ENCODE measurements at regions not wholly inside any gene's neighbourhood (a gene's known extent, or its start where the extent isn't known, plus 50 kb on each side); places are given as distances from the start of the nearest gene placed in this dataset.

DNA sequence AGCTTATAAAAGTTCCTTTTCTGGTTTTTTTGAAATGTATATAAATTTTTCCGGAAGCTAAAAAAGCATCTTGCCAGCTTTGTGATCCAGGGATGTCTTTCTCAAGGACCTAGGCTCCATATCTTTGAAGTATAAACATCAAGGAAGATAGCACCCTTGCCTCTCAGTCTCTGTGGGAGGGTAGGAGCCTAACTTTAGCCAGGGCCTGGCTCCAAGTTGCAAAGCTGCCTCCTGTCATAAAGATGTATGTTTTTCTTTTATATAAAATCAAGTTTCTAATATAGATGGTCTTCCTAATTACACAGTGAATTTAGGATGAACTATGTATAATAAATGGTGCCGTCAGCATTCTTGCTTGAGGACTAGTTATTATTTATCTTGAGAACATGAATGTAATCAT is 612.6 kb upstream of the USP15 start:
- Histone ChIP-seq H3K4me3 (ENCODE audit: low read depth, low read length) (no peak overlapping the region), H3K9me3 (ENCODE audit: control insufficient read depth, insufficient read depth, low read length) (no peaks in the 10 kb centered on the region; the same call in 1 of the 2 replicates), H3K27me3 (ENCODE audit: control insufficient read depth, insufficient read depth, low read length) (no peaks in the 10 kb centered on the region), H3K27ac (ENCODE audit: low read depth, low read length) (no peak overlapping the region)
- CTCF ChIA-PET = no interaction called here
- TF ChIP-seq, protein P1, sequence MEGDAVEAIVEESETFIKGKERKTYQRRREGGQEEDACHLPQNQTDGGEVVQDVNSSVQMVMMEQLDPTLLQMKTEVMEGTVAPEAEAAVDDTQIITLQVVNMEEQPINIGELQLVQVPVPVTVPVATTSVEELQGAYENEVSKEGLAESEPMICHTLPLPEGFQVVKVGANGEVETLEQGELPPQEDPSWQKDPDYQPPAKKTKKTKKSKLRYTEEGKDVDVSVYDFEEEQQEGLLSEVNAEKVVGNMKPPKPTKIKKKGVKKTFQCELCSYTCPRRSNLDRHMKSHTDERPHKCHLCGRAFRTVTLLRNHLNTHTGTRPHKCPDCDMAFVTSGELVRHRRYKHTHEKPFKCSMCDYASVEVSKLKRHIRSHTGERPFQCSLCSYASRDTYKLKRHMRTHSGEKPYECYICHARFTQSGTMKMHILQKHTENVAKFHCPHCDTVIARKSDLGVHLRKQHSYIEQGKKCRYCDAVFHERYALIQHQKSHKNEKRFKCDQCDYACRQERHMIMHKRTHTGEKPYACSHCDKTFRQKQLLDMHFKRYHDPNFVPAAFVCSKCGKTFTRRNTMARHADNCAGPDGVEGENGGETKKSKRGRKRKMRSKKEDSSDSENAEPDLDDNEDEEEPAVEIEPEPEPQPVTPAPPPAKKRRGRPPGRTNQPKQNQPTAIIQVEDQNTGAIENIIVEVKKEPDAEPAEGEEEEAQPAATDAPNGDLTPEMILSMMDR (IDR thresholded peaks at IDR 0.05; ENCODE audit: low read depth, low read length) = no peak
- POLR2A ChIA-PET = no interaction called here
- no peak for DNase-seq (ENCODE audit: low read depth, low spot score)

DNA sequence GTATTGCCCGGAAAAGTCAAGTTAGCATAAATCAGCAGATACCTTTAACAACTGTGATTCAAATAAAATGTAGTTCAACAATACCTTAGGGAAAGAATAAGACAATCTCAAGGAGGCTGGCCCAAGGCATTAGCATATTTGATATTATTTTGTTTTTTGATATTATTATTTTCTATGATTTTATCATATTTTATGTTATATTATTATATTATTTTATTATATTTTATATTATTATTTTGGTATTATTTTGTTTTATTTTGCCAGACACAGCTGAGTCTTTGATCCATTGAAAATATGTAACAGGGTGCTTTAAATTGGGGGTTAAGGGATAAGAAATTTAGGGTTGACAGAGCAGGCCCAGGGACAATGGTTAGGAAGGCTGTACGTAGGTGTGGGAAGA is 607.9 kb upstream of the USP15 start:
- Histone ChIP-seq H3K27ac (ENCODE audit: low read depth, low read length) (no peak overlapping the region), H3K4me3 (ENCODE audit: low read depth, low read length) (no peak overlapping the region), H3K27me3 (ENCODE audit: control insufficient read depth, insufficient read depth, low read length) (no peaks in the 10 kb centered on the region), H3K9me3 (ENCODE audit: control insufficient read depth, insufficient read depth, low read length) (no peaks in the 10 kb centered on the region; the same call in 1 of the 2 replicates)
- TF ChIP-seq, protein P1 (IDR thresholded peaks at IDR 0.05; ENCODE audit: low read depth, low read length) = no peak
- ChIA-PET POLR2A (no interaction called here), CTCF (no interaction called here)
- no peak for DNase-seq (ENCODE audit: low read depth, low spot score)

DNA sequence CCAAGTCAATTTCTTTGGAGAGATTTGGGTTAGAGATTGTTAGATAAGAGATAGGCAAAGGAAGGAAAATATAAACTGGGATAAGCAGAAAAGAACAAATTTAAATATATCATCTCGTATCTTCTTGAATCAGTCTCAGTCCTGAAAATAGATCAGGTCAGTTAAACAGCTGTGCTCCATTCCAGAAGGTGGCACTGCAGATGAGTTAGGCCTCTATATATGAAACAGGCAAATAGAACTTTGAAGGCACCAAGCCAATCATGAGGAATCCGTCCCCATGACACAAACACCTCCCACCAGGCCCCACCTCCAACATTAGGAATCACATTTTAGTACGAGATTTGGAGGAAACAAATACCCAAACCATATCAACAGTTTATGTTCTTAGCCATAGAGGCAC is 605.5 kb upstream of the USP15 start:
- Histone ChIP-seq H3K27me3 (ENCODE audit: control insufficient read depth, insufficient read depth, low read length) (no peaks in the 10 kb centered on the region), H3K4me3 (ENCODE audit: low read depth, low read length) (no peak overlapping the region), H3K27ac (ENCODE audit: low read depth, low read length) (no peak overlapping the region), H3K9me3 (ENCODE audit: control insufficient read depth, insufficient read depth, low read length) (0 out of 2 replicates have a peak, but pooled peaks cover 3% of the 10 kb centered on the region)
- TF ChIP-seq, protein P1 (IDR thresholded peaks at IDR 0.05; ENCODE audit: low read depth, low read length) = no peak
- POLR2A ChIA-PET = no interaction called here
- DNase-seq (ENCODE audit: low read depth, low spot score) = no peak
- CTCF ChIA-PET = no interaction called here

DNA sequence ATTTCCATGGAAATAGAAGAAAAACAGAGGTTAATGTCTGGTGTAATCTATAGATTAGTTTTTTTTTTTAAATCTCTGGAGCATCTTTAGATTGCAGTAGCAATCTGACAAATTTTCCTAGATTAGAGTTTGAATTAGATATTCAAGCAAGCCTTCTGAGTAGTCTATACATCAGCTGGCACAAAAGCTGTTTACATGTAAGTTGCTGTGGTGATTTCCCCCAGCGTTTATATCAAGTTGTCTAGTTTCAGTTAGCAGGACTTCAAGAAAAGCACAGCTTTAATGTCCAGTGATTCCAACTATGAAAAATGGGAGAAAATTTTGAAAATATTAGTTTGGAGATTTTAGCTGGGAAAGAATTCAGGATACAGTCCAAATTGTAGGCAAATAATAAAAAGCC is 605.0 kb upstream of the USP15 start:
- H3K27me3 ChIP-seq (ENCODE audit: control insufficient read depth, insufficient read depth, low read length) = no peaks in the 10 kb centered on the region
- ChIA-PET CTCF (no interaction called here), POLR2A (no interaction called here)
- H3K27ac ChIP-seq (ENCODE audit: low read depth, low read length) = no peak overlapping the region
- TF ChIP-seq, protein P1 (IDR thresholded peaks at IDR 0.05; ENCODE audit: low read depth, low read length) = no peak
- 0 out of 2 replicates have a peak, but pooled peaks cover 3% of the 10 kb centered on the region for H3K9me3 ChIP-seq (ENCODE audit: control insufficient read depth, insufficient read depth, low read length)
- no peak for DNase-seq (ENCODE audit: low read depth, low spot score)
- no peak overlapping the region for H3K4me3 ChIP-seq (ENCODE audit: low read depth, low read length)

DNA sequence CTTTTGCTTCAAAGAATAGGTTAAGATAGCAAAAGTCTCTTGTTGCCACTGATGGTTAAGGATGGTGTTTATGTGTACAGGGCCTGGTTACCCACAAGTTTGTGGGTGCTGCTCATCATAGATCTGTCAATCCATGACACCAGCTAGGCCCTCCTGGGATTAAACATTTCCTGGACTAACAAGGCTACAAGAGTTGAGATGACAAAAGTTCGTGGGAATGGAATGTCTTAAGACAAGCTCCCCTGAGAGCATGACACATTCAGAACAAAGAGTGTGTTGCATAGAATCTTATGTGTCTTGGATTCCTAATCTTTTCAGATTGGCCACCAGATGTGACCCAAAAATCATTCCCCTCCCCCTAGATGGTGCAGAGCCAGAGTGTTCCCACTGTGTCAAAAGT is 592.5 kb upstream of the USP15 start:
- Histone ChIP-seq H3K27ac (ENCODE audit: low read depth, low read length) (no peak overlapping the region), H3K4me3 (ENCODE audit: low read depth, low read length) (no peak overlapping the region), H3K9me3 (ENCODE audit: control insufficient read depth, insufficient read depth, low read length) (peaks cover 15% of the 10 kb centered on the region; the same call in 1 of the 2 replicates), H3K27me3 (ENCODE audit: control insufficient read depth, insufficient read depth, low read length) (no peaks in the 10 kb centered on the region)
- DNase-seq (ENCODE audit: low read depth, low spot score) = no peak
- ChIA-PET POLR2A (no interaction called here), CTCF (no interaction called here)
- TF ChIP-seq, protein P1 (IDR thresholded peaks at IDR 0.05; ENCODE audit: low read depth, low read length) = no peak
